Uterus (tissue), 3 donors: ENCODE measurements at regions not wholly inside any gene's neighbourhood (a gene's known extent, or its start where the extent isn't known, plus 50 kb on each side); places are given as distances from the start of the nearest gene placed in this dataset.
A peak's percentile ranks its signal among the peaks of the same experiment; 100 is the strongest.

Experiments
- DNase-seq, 2 donors: peaks; one replicate each; pipeline ENCODE4 v3.0.0-alpha.2; 2019 to 2020
- H3K27ac ChIP-seq, 2 donors: fragments of 200-600 bp; sonication (generic); 1 replicate in 1 of 2; 2 replicates in 1 of 2; pipeline ENCODE4 v1.5.1; 2016 to 2018
- H3K27me3 ChIP-seq, 2 donors: fragments of 200-600 bp; sonication (generic); one replicate each; pipeline ENCODE4 v1.5.1; 2018 to 2019; ENCODE audit warnings: control low read depth in 1 of 2
- H3K36me3 ChIP-seq, 2 donors: fragments of 200-600 bp; sonication (generic); one replicate each; pipeline ENCODE4 v1.5.1; 2019; ENCODE audit warnings: control low read depth in 1 of 2
- H3K4me1 ChIP-seq, 2 donors: fragments of 200-600 bp; sonication (generic); one replicate each; pipeline ENCODE4 v1.5.1; 2018 to 2019; ENCODE audit warnings: control low read depth in 1 of 2
- H3K4me3 ChIP-seq, 2 donors: fragments of 200-600 bp; sonication (generic); 1 replicate in 1 of 2; 2 replicates in 1 of 2; pipeline ENCODE4 v1.5.1; 2018 to 2019; ENCODE audit warnings: mild to moderate bottlenecking in 1 of 2
- H3K9me3 ChIP-seq, 2 donors: fragments of 200-600 bp; sonication (generic); one replicate each; pipeline ENCODE4 v1.5.1; 2019; ENCODE audit warnings: control low read depth in 1 of 2
- POLR2A ChIP-seq, 2 donors: fragments of 450-650 bp; IDR thresholded peaks; one replicate each; pipeline ENCODE4 v1.6.1; 2016; ENCODE audit warnings: antibody characterized with exemption in 2 of 2, mild to moderate bottlenecking in 1 of 2, moderate library complexity in 1 of 2
- intact Hi-C: fragments of 100-400 bp; cut with DNase I; formaldehyde crosslinking; loops from one replicate; pipeline ENCODE4 v1.15.1; 2023; ENCODE audit warnings: low total_unique reads
- TF ChIP-seq, protein P1 (sequence below), 4 experiments: fragments of 200-600 bp in 2 of 4; fragments of 450-650 bp in 2 of 4; sonication (generic) in 2 of 4; IDR thresholded peaks; one replicate each; pipeline ENCODE4 v1.5.1; 2016 to 2019; ENCODE audit warnings: antibody characterized with exemption in 4 of 4, mild to moderate bottlenecking in 2 of 4, moderate library complexity in 1 of 4
- donor health status: DM: yes; HTN: yes; CAD: no.

DNA sequence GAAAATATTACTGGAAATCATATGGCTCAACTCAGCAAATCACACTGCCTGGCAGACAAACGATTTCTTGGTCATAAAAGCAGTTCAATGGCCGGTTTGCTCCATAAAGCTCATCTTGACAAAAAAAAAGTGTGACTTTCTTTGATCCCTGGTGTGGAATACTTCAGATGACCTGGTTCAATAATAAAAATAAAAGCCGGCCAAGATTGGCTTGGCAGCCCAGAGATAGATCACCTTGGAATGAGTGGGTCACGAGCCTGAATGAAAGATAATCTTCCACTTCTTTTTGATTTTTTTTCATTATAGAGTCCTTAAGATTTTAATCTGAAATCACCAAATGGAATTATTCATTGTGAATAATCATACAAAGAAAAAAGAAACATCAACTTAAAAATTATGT lies 445.3 kb upstream of the CITED2 start:
- Histone ChIP-seq H3K36me3 (no peaks in the 10 kb centered on the region), H3K27me3 (no peaks in the 10 kb centered on the region), H3K4me3 (no peak overlapping the region), H3K9me3 (no peaks in the 10 kb centered on the region), H3K27ac (peak overlapping the region in 1 of 2 donors; percentile 34), H3K4me1 (no peaks in the 10 kb centered on the region)
- intact Hi-C loops, result no loop called here
- no peak for DNase-seq
- TF ChIP-seq, protein P1, sequence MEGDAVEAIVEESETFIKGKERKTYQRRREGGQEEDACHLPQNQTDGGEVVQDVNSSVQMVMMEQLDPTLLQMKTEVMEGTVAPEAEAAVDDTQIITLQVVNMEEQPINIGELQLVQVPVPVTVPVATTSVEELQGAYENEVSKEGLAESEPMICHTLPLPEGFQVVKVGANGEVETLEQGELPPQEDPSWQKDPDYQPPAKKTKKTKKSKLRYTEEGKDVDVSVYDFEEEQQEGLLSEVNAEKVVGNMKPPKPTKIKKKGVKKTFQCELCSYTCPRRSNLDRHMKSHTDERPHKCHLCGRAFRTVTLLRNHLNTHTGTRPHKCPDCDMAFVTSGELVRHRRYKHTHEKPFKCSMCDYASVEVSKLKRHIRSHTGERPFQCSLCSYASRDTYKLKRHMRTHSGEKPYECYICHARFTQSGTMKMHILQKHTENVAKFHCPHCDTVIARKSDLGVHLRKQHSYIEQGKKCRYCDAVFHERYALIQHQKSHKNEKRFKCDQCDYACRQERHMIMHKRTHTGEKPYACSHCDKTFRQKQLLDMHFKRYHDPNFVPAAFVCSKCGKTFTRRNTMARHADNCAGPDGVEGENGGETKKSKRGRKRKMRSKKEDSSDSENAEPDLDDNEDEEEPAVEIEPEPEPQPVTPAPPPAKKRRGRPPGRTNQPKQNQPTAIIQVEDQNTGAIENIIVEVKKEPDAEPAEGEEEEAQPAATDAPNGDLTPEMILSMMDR (IDR thresholded peaks at IDR 0.05), result no peak
- TF ChIP-seq POLR2A (IDR thresholded peaks at IDR 0.05), result no peak

DNA sequence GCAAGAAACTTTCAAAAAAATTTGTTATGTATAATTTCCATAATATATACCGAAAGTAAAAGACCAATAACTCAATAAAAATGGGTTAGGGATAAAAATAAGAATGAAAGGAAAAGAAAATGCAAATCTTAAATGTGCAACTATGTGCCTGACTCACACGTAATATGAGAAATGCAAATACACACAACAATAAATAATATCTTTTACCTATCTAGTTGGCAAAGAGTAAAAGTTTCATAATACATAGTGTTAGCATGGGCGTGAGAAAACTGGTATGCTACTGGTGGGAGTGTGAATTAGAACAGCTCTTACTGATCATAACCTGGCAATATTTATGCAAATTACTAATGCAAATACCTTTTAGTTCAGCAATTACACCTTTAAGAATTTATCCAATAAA lies 438.5 kb upstream of the CITED2 start:
- no peak for DNase-seq
- Histone ChIP-seq H3K9me3 (no peaks in the 10 kb centered on the region), H3K4me3 (no peak overlapping the region), H3K36me3 (no peaks in the 10 kb centered on the region), H3K4me1 (no peaks in the 10 kb centered on the region), H3K27ac (no peak overlapping the region), H3K27me3 (no peaks in the 10 kb centered on the region)
- TF ChIP-seq, protein P1 (IDR thresholded peaks at IDR 0.05), result no peak
- TF ChIP-seq POLR2A (IDR thresholded peaks at IDR 0.05), result no peak
- intact Hi-C loops, result no loop called here

DNA sequence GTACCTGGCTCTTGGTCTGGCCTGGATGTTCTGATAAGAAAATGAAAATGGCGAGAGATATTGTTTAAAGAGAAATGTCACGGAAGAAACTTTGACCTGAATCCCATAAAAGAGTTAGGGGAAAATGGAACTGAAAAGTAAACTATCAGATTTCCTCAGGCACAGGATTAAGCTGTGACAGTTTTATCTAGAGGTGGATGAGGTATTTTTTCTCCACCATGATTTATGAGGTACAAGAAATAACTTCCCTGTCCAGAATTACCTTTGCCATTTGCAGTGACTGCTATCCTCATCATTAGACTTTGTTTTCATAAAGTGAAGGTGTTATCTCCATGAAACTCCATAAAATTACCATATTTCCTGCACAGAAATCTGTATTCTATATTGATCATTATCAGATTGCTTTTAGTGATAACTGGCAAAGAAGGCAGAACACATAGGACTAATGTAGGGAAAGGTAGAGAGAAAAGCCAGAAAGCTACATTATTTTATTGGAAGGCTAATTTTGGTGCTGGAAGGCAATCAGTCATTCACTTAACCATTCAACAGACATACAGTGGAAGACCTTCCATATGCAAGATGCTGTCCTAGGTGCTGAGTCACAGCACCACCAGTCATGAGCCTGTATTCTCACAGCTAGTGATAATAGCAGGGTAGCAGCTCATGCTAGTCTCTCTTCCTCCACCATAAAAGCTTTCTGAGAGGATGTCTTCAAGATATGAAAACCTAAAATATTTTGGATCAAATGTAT lies 427.3 kb upstream of the CITED2 start:
- DNase-seq, result no peak
- intact Hi-C loops, result no loop called here
- Histone ChIP-seq H3K27ac (no peak overlapping the region), H3K9me3 (no peaks in the 10 kb centered on the region), H3K36me3 (no peaks in the 10 kb centered on the region), H3K27me3 (no peaks in the 10 kb centered on the region), H3K4me3 (no peak overlapping the region), H3K4me1 (no peaks in the 10 kb centered on the region)
- TF ChIP-seq POLR2A (IDR thresholded peaks at IDR 0.05), result no peak
- TF ChIP-seq, protein P1 (IDR thresholded peaks at IDR 0.05), result no peak

DNA sequence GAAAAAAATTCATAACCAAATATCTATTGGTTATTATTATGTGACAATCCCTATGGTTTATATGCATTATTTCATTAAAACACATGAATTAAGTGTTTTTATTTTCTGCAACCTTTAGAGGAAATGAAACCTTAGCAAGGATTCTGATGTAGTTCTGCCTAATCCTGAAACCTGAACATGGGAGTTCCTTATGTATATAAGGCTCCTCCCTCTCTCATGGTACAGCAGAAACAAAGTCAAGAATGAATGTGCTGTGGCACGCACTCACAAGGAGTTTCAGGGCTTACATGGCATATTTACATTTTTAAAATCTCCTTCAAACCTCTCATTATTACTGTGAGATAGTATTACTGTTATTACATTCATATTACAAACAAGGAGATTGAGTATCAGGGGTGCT lies 426.4 kb upstream of the CITED2 start:
- intact Hi-C loops, result no loop called here
- TF ChIP-seq POLR2A (IDR thresholded peaks at IDR 0.05), result no peak
- TF ChIP-seq, protein P1 (IDR thresholded peaks at IDR 0.05), result no peak
- no peak for DNase-seq

DNA sequence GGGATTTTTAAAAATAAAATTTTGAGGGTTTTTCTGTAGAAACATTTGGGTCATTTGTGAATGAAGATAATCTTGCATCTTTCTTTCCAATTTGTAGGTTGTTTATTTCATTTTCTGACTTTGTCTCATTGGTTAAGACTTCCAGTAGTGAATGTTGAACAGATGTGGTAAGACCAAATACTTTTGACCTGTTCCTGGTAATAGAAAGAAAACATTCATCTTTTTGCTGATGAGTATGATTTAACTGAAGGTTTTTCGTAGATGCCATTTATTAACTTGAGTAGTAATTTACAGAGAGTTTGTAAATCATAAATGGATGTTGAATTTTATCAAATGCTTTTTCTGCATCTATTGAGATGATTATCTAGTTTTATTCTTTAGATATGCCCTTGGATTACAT lies 416.1 kb upstream of the CITED2 start:
- no peaks in the 10 kb centered on the region for H3K4me1 ChIP-seq
- no peak for TF ChIP-seq POLR2A (IDR thresholded peaks at IDR 0.05)
- TF ChIP-seq, protein P1 (IDR thresholded peaks at IDR 0.05), result no peak
- no peak for DNase-seq
- no peaks in the 10 kb centered on the region for H3K9me3 ChIP-seq
- intact Hi-C loops, result no loop called here
- no peak overlapping the region for H3K27ac ChIP-seq
- no peaks in the 10 kb centered on the region for H3K27me3 ChIP-seq
- H3K36me3 ChIP-seq, result no peaks in the 10 kb centered on the region
- H3K4me3 ChIP-seq, result no peak overlapping the region

More for the DNA sequence above, 426.4 kb upstream of the CITED2 start:
- Histone ChIP-seq H3K27me3 (no peaks in the 10 kb centered on the region), H3K9me3 (no peaks in the 10 kb centered on the region), H3K36me3 (no peaks in the 10 kb centered on the region), H3K4me3 (no peak overlapping the region), H3K27ac (no peak overlapping the region), H3K4me1 (no peaks in the 10 kb centered on the region)
